ENCODE measurements at regions not wholly inside any gene's neighbourhood (a gene's known extent, or its start where the extent isn't known, plus 50 kb on each side); places are given as distances from the start of the nearest gene placed in this dataset.

GRCh38 chr2:8080063-8080462 lies 601.8 kb upstream of the ID2 start:
- H3K9me3 ChIP-seq, result no peaks in the 10 kb centered on the region
- no peaks in the 10 kb centered on the region for H3K27me3 ChIP-seq
- H3K27ac ChIP-seq, result no peak overlapping the region
- no peak overlapping the region for H3K4me3 ChIP-seq
- H3K4me1 ChIP-seq, result no peaks in the 10 kb centered on the region
- no peak for TF ChIP-seq POLR2A (IDR thresholded peaks at IDR 0.05)
- TF ChIP-seq CTCF (IDR thresholded peaks at IDR 0.05), result no peak
- intact Hi-C loops (cut with DNase I; ENCODE audit: low total_unique reads), result no loop called here
- DNase-seq, result no peak
- no peaks in the 10 kb centered on the region for H3K36me3 ChIP-seq

- Histone ChIP-seq H3K4me3 (no peak overlapping the region), H3K36me3 (no peaks in the 10 kb centered on the region), H3K9me3 (no peaks in the 10 kb centered on the region), H3K27ac (no peak overlapping the region), H3K4me1 (no peaks in the 10 kb centered on the region), H3K27me3 (no peaks in the 10 kb centered on the region)
- TF ChIP-seq POLR2A (IDR thresholded peaks at IDR 0.05) (no peak), CTCF (IDR thresholded peaks at IDR 0.05) (no peak)
- DNase-seq, result no peak
- intact Hi-C loops (cut with DNase I; ENCODE audit: low total_unique reads), result no loop called here
Measured at GRCh38 chr2:8081130-8081529, 600.7 kb upstream of the ID2 start.

- H3K4me3 ChIP-seq, result no peak overlapping the region
- H3K4me1 ChIP-seq, result no peaks in the 10 kb centered on the region
- no peaks in the 10 kb centered on the region for H3K9me3 ChIP-seq
- TF ChIP-seq POLR2A (IDR thresholded peaks at IDR 0.05), result no peak
- no peak for TF ChIP-seq CTCF (IDR thresholded peaks at IDR 0.05)
- H3K27ac ChIP-seq, result no peak overlapping the region
- intact Hi-C loops (cut with DNase I; ENCODE audit: low total_unique reads), result no loop called here
- no peaks in the 10 kb centered on the region for H3K27me3 ChIP-seq
- H3K36me3 ChIP-seq, result no peaks in the 10 kb centered on the region
- DNase-seq, result no peak
Measured at GRCh38 chr2:8082840-8083239, 599.0 kb upstream of the ID2 start.

- no peak for TF ChIP-seq CTCF (IDR thresholded peaks at IDR 0.05)
- no peak for TF ChIP-seq POLR2A (IDR thresholded peaks at IDR 0.05)
- H3K27ac ChIP-seq, result no peak overlapping the region
- H3K4me3 ChIP-seq, result no peak overlapping the region
- H3K36me3 ChIP-seq, result no peaks in the 10 kb centered on the region
- no peaks in the 10 kb centered on the region for H3K27me3 ChIP-seq
- intact Hi-C loops (cut with DNase I; ENCODE audit: low total_unique reads), result no loop called here
- no peaks in the 10 kb centered on the region for H3K4me1 ChIP-seq
- no peak for DNase-seq
- no peaks in the 10 kb centered on the region for H3K9me3 ChIP-seq
Measured at GRCh38 chr2:8086357-8086756, 595.5 kb upstream of the ID2 start.

- H3K27me3 ChIP-seq, result no peaks in the 10 kb centered on the region
- TF ChIP-seq POLR2A (IDR thresholded peaks at IDR 0.05) (no peak), CTCF (IDR thresholded peaks at IDR 0.05) (no peak)
- intact Hi-C loops (cut with DNase I; ENCODE audit: low total_unique reads), result no loop called here
- no peaks in the 10 kb centered on the region for H3K4me1 ChIP-seq
- DNase-seq, result no peak
- H3K27ac ChIP-seq, result no peak overlapping the region
- no peaks in the 10 kb centered on the region for H3K36me3 ChIP-seq
- no peak overlapping the region for H3K4me3 ChIP-seq
- no peaks in the 10 kb centered on the region for H3K9me3 ChIP-seq
Measured at GRCh38 chr2:8086796-8087479, 594.9 kb upstream of the ID2 start.
